Kidney (tissue), 13 donors: ENCODE measurements at regions not wholly inside any gene's neighbourhood (a gene's known extent, or its start where the extent isn't known, plus 50 kb on each side); places are given as distances from the start of the nearest gene placed in this dataset.
A peak's percentile ranks its signal among the peaks of the same experiment; 100 is the strongest.

Experiments used
- DNase-seq, 5 donors: peaks; one replicate each; pipeline ENCODE4 v3.0.0-alpha.2; 2013 to 2020
- FAIRE-seq: peaks from 2 replicates; lab custom pipeline; 2012; peaks lifted over from hg19 to GRCh38; lab: Jason Lieb, UNC
- H3K27ac ChIP-seq, 2 donors: one replicate each; pipeline ENCODE4 v1.7.0; 2013; ENCODE audit warnings: low read depth in 2 of 2, low read length in 2 of 2, inconsistent platforms in 1 of 2
- H3K27me3 ChIP-seq: one replicate; pipeline ENCODE4 v1.7.1; 2013; ENCODE audit warnings: low read length, inconsistent platforms; ENCODE audit not compliant: control insufficient read depth, insufficient read depth
- H3K36me3 ChIP-seq, 3 donors: one replicate each; pipeline versions ENCODE4 v1.7.0 to v1.7.1; 2013; ENCODE audit warnings: low read length in 3 of 3, control low read depth in 1 of 3, inconsistent platforms in 1 of 3; ENCODE audit not compliant: insufficient read depth in 3 of 3, control insufficient read depth in 2 of 3
- H3K4me1 ChIP-seq, 3 donors: one replicate each; pipeline versions ENCODE4 v1.7.0 to v1.7.1; 2013; ENCODE audit warnings: low read length in 3 of 3, inconsistent platforms in 1 of 3, low read depth in 1 of 3; ENCODE audit not compliant: control insufficient read depth in 2 of 3, insufficient read depth in 2 of 3
- H3K4me3 ChIP-seq, 3 donors: one replicate each; pipeline versions ENCODE4 v1.7.0 to v1.8.1; 2013; ENCODE audit warnings: low read length in 3 of 3, control low read depth in 1 of 3, inconsistent platforms in 1 of 3
- H3K9ac ChIP-seq, 3 donors: one replicate each; pipeline versions ENCODE4 v1.7.0 to v1.7.1; 2013; ENCODE audit warnings: low read length in 3 of 3, control low read depth in 1 of 3, inconsistent platforms in 1 of 3
- H3K9me3 ChIP-seq, 3 donors: one replicate each; pipeline versions ENCODE4 v1.7.0 to v1.7.1; 2013; ENCODE audit warnings: low read length in 3 of 3, control low read depth in 1 of 3, inconsistent platforms in 1 of 3; ENCODE audit not compliant: control insufficient read depth in 2 of 3, insufficient read depth in 1 of 3
- intact Hi-C: fragments of 100-400 bp; cut with DNase I; formaldehyde crosslinking; loops from one replicate; pipeline ENCODE4 v1.11.1; 2022
- TF ChIP-seq, protein P1 (sequence below): IDR thresholded peaks from 3 replicates; pipeline ENCODE4 v1.5.1; 2012; ENCODE audit warnings: mild to moderate bottlenecking, moderate library complexity, borderline replicate concordance; ENCODE audit not compliant: insufficient read depth; ENCODE audit errors: extremely low read depth
- donor health status: control.
- donor health status: control.
- donor health status: control.
- donor health status: control.
- donor health status: control.
- donor health status: DM: yes; HTN: yes; CAD: no.
- donor health status: Normal renal cell carcinoma (clear cell type).

GRCh38 chr2:8134473-8134932 is 547.4 kb upstream of the ID2 start:
- TF ChIP-seq, protein P1, sequence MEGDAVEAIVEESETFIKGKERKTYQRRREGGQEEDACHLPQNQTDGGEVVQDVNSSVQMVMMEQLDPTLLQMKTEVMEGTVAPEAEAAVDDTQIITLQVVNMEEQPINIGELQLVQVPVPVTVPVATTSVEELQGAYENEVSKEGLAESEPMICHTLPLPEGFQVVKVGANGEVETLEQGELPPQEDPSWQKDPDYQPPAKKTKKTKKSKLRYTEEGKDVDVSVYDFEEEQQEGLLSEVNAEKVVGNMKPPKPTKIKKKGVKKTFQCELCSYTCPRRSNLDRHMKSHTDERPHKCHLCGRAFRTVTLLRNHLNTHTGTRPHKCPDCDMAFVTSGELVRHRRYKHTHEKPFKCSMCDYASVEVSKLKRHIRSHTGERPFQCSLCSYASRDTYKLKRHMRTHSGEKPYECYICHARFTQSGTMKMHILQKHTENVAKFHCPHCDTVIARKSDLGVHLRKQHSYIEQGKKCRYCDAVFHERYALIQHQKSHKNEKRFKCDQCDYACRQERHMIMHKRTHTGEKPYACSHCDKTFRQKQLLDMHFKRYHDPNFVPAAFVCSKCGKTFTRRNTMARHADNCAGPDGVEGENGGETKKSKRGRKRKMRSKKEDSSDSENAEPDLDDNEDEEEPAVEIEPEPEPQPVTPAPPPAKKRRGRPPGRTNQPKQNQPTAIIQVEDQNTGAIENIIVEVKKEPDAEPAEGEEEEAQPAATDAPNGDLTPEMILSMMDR, result no peak
- peak in 3 of 5 donors; percentile 72 to 82 (median 73) for DNase-seq
- peak overlapping the region; percentile 34 to 49 for H3K27ac ChIP-seq

DNA sequence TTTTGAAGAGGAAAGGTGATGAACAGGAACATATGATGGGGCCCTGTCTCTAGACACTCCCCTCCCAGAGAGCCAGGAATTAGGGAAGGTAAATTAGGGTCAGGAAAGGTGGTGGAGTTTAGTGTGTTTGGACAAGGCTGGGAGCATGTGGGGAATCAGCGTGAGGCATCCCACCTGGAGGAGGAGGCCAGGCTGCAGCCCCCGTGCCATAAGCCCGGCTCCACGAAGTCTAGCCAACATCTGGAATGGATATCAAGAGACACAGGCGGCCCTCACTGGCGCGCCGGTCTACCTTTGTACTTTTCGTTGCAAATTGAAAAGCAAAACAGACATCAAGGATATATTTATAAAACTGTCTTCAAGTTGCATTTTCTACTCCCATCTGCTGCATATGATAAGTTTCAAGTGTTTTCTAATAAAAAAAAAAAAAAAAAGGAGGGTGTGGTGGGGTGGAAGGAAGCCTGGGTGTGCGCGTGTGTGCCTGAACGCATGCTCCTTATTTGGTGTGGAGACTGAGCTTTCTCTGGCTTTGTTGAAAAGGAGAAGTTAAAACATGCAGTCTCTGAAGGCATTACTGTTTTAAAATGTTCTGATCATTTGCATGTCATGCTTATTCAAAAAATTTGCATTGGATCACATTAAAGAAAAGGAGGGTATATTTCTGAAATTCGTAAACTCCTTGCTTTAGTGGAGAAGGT is 546.7 kb upstream of the ID2 start:
- DNase-seq (peak in 4 of 5 donors; percentile 85 to 94 (median 90)), FAIRE-seq (no peak)
- H3K4me1 ChIP-seq, result no peaks in the 10 kb centered on the region
- TF ChIP-seq, protein P1, result no peak
- H3K4me3 ChIP-seq, result no peak overlapping the region
- H3K27ac ChIP-seq, result peak overlapping the region in 1 of 2 donors; percentile 49
- H3K9me3 ChIP-seq, result no peaks in the 10 kb centered on the region
- intact Hi-C loops, result no loop called here
- H3K27me3 ChIP-seq, result no peaks in the 10 kb centered on the region
- no peak overlapping the region for H3K9ac ChIP-seq
- no peaks in the 10 kb centered on the region for H3K36me3 ChIP-seq

More at GRCh38 chr2:8134473-8134932, 547.4 kb upstream of the ID2 start:
- Histone ChIP-seq H3K9me3 (no peaks in the 10 kb centered on the region), H3K27me3 (no peaks in the 10 kb centered on the region), H3K36me3 (no peaks in the 10 kb centered on the region), H3K4me3 (no peak overlapping the region), H3K9ac (no peak overlapping the region), H3K4me1 (no peaks in the 10 kb centered on the region)
- FAIRE-seq, result no peak
- intact Hi-C loops, result no loop called here

GRCh38 chr2:8137801-8138200 is 544.1 kb upstream of the ID2 start:
- Histone ChIP-seq H3K4me1 (no peaks in the 10 kb centered on the region), H3K27ac (no peak overlapping the region), H3K9ac (no peak overlapping the region), H3K4me3 (no peak overlapping the region), H3K27me3 (no peaks in the 10 kb centered on the region), H3K36me3 (no peaks in the 10 kb centered on the region), H3K9me3 (no peaks in the 10 kb centered on the region)
- intact Hi-C loops, result no loop called here
- TF ChIP-seq, protein P1, result no peak
- DNase-seq (no peak), FAIRE-seq (no peak)

DNA sequence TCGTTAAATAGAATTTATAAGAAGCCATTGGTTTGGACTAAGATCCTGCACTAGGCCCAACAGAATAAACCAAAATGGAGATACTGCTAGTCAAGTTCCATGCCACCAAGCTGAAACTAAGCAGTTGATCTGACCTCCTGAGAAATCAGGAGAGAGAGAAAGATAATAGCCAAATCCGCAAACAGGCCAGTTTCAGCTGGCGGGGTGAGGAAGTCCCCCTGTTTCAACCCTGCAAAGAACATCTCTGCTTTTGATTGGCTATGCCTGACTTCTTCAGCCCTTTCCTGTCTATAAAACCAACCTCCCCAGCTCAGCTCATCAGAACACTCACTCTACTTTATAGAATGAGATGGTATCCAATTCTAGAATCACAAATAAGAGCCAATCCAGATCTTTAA is 543.3 kb upstream of the ID2 start:
- intact Hi-C loops, result no loop called here
- no peaks in the 10 kb centered on the region for H3K36me3 ChIP-seq
- H3K4me3 ChIP-seq, result no peak overlapping the region
- no peak for DNase-seq
- H3K4me1 ChIP-seq, result no peaks in the 10 kb centered on the region
- TF ChIP-seq, protein P1, result no peak
- no peak for FAIRE-seq
- H3K27me3 ChIP-seq, result no peaks in the 10 kb centered on the region
- no peak overlapping the region for H3K27ac ChIP-seq
- H3K9me3 ChIP-seq, result no peaks in the 10 kb centered on the region
- no peak overlapping the region for H3K9ac ChIP-seq
